Neural progenitor cell (in vitro differentiated cells): ENCODE measurements at regions not wholly inside any gene's neighbourhood (a gene's known extent, or its start where the extent isn't known, plus 50 kb on each side); places are given as distances from the start of the nearest gene placed in this dataset.

Source experiments
- DNase-seq: peaks from one replicate; pipeline ENCODE4 v3.0.0-alpha.2; 2016; ENCODE audit warnings: low spot score
- H2AFZ ChIP-seq: fragments of 200-600 bp; sonication (generic); replicated peaks from 2 replicates; pipeline ENCODE4 v1.6.1; 2016; ENCODE audit warnings: antibody characterized with exemption
- H3F3A ChIP-seq: fragments of 200-600 bp; sonication (generic); 2 replicates; pipeline ENCODE4 v1.6.1; 2016; ENCODE audit warnings: antibody characterized with exemption, low read depth
- H3K27ac ChIP-seq: fragments of 200-600 bp; sonication (generic); 2 replicates; pipeline ENCODE4 v1.5.1; 2016; ENCODE audit warnings: mild to moderate bottlenecking
- H3K27me3 ChIP-seq: fragments of 200-600 bp; sonication (generic); 2 replicates; pipeline ENCODE4 v1.6.1; 2016; ENCODE audit warnings: mild to moderate bottlenecking, moderate library complexity
- H3K36me3 ChIP-seq: fragments of 200-600 bp; sonication (generic); 2 replicates; pipeline ENCODE4 v1.5.1; 2016
- H3K4me1 ChIP-seq: fragments of 200-600 bp; sonication (generic); 2 replicates; pipeline ENCODE4 v1.6.1; 2016; ENCODE audit warnings: mixed run types
- H3K4me2 ChIP-seq: fragments of 200-600 bp; sonication (generic); 2 replicates; pipeline ENCODE4 v1.6.1; 2016
- H3K4me3 ChIP-seq: fragments of 200-600 bp; sonication (generic); 2 replicates; pipeline ENCODE4 v1.5.1; 2016
- H3K79me2 ChIP-seq: fragments of 200-600 bp; sonication (generic); 2 replicates; pipeline ENCODE4 v1.6.1; 2016; ENCODE audit warnings: low read depth
- H3K9ac ChIP-seq: fragments of 200-600 bp; sonication (generic); 2 replicates; pipeline ENCODE4 v1.6.1; 2016
- H3K9me3 ChIP-seq: fragments of 200-600 bp; sonication (generic); 2 replicates; pipeline ENCODE4 v1.5.1; 2016; ENCODE audit warnings: low read depth
- H4K20me1 ChIP-seq: fragments of 200-600 bp; sonication (generic); 2 replicates; pipeline ENCODE4 v1.6.1; 2016; ENCODE audit warnings: low read depth
- H3K27ac Mint-ChIP-seq: 3 replicates; pipeline ENCODE4 v1.8.0; 2021; ENCODE audit warnings: mixed read lengths
- H3K27me3 Mint-ChIP-seq: 2 replicates; pipeline ENCODE4 v1.8.0; 2022; ENCODE audit warnings: low read depth, mild to moderate bottlenecking, inconsistent platforms, moderate library complexity, mixed read lengths; ENCODE audit not compliant: insufficient read depth
- H3K36me3 Mint-ChIP-seq: 3 replicates; pipeline ENCODE4 v1.8.0; 2021; ENCODE audit warnings: mixed read lengths
- H3K4me1 Mint-ChIP-seq: 3 replicates; pipeline ENCODE4 v1.8.0; 2021; ENCODE audit warnings: mixed read lengths
- H3K4me3 Mint-ChIP-seq: 3 replicates; pipeline ENCODE4 v1.8.0; 2021; ENCODE audit warnings: mild to moderate bottlenecking, moderate library complexity, mixed read lengths
- H3K9me3 Mint-ChIP-seq: 3 replicates; pipeline ENCODE4 v1.8.0; 2020; ENCODE audit warnings: mixed read lengths
- EZH2 ChIP-seq: fragments of 200-600 bp; sonication (generic); IDR thresholded peaks from 2 replicates; pipeline ENCODE4 v1.6.1; 2017; ENCODE audit warnings: antibody characterized with exemption, mild to moderate bottlenecking, moderate library complexity
- EZH2phosphoT487 ChIP-seq: fragments of 200-600 bp; sonication (generic); IDR thresholded peaks from 2 replicates; pipeline ENCODE4 v1.6.1; 2017; ENCODE audit warnings: antibody characterized with exemption
- TF ChIP-seq, protein P1 (sequence below): fragments of 200-600 bp; sonication (generic); IDR thresholded peaks from 2 replicates; pipeline ENCODE4 v1.5.1; 2017; ENCODE audit warnings: antibody characterized with exemption, mild to moderate bottlenecking

DNA sequence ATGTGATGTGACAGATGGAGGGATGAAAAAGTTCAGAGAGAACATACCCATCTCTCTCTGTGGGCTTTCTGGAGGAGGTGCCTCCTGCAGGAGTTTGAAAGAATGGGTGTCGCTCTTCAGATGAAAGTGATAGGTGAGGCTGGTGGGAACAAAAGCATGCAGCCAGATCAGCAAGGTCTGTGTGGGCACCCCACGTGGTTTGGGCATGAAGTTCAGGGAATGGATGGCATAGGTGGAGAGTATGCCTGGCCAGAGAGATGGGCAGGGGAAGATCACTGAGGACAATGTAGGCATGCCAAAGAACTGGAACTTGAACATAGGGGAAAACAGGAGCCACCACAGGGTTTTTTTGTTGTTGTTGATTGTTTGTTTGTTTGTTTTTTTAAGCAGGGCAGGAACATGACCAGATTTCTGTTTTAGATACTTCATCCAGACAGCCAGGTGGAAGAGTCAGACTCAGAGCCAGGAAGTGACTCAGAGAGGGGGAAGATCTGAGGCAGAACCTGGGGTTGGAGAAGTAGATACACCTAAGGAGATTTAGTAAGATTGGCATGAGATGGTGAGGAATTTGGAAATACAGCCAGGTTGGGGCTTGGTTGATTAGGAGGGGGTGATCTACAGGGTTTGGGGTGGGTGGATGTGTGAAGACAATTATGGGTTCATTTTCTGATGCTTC, 64.8 kb upstream of the CLSTN2 start:
- TF ChIP-seq EZH2: no peak
- TF ChIP-seq EZH2phosphoT487: no peak
- TF ChIP-seq, protein P1, sequence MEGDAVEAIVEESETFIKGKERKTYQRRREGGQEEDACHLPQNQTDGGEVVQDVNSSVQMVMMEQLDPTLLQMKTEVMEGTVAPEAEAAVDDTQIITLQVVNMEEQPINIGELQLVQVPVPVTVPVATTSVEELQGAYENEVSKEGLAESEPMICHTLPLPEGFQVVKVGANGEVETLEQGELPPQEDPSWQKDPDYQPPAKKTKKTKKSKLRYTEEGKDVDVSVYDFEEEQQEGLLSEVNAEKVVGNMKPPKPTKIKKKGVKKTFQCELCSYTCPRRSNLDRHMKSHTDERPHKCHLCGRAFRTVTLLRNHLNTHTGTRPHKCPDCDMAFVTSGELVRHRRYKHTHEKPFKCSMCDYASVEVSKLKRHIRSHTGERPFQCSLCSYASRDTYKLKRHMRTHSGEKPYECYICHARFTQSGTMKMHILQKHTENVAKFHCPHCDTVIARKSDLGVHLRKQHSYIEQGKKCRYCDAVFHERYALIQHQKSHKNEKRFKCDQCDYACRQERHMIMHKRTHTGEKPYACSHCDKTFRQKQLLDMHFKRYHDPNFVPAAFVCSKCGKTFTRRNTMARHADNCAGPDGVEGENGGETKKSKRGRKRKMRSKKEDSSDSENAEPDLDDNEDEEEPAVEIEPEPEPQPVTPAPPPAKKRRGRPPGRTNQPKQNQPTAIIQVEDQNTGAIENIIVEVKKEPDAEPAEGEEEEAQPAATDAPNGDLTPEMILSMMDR: no peak
- no peak overlapping the region for H3K27ac Mint-ChIP-seq

DNA sequence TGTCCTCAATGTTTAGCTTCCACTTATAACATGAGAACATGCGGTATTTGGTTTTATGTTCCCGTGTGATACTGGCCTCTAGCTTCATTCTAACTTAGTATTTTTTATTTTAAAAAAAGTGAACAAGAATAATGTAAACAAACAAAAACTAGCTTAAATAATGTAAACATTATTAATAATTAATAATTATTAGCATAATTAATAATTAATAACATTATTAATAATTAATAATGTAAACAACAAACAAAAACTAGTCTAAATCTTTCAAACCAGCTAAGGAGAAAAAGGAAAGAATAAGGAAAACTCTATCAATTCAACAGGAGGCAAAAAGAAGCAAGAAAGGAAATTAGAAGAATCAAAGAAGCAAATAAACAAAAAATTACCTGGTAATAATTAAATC, 66.2 kb upstream of the CLSTN2 start:
- H3K9me3 Mint-ChIP-seq: no peaks in the 10 kb centered on the region

More for the DNA sequence above, 64.8 kb upstream of the CLSTN2 start:
- no peaks in the 10 kb centered on the region for H3K4me1 ChIP-seq
- no peak overlapping the region for H2AFZ ChIP-seq
- no peaks in the 10 kb centered on the region for H3K36me3 Mint-ChIP-seq
- no peaks in the 10 kb centered on the region for H3K36me3 ChIP-seq
- no peak overlapping the region for H3K4me2 ChIP-seq
- H3K9me3 ChIP-seq: no peaks in the 10 kb centered on the region
- no peaks in the 10 kb centered on the region for H3K27me3 ChIP-seq
- H3K9ac ChIP-seq: no peak overlapping the region
- H3K9me3 Mint-ChIP-seq: no peaks in the 10 kb centered on the region
- H3K4me1 Mint-ChIP-seq: no peaks in the 10 kb centered on the region
- no peaks in the 10 kb centered on the region for H3F3A ChIP-seq
- no peak overlapping the region for H3K4me3 Mint-ChIP-seq
- no peak overlapping the region for H3K4me3 ChIP-seq
- H3K79me2 ChIP-seq: no peaks in the 10 kb centered on the region
- no peaks in the 10 kb centered on the region for H3K27me3 Mint-ChIP-seq
- no peak overlapping the region for H3K27ac ChIP-seq
- no peak for DNase-seq
- H4K20me1 ChIP-seq: no peaks in the 10 kb centered on the region

DNA sequence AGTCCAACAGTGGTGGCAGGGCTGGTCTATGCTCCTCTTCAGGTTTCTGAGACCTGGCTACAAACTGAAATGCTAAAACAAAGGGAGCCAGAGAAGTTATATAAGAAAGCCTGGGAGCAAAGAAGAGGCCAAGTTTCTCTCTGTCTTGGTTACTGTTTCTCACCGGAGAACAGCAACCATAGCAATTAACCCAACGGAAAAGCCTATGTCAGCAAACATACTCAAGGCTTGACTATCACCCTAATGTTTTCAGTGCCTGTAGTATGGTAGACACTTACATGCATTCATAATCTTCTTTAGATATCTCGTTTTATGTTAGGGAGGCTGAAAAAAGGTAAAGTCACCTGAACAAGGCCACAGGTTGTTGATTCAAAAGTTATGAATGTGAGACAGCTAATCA, 86.3 kb upstream of the CLSTN2 start:
- Mint-ChIP-seq H3K27me3 (no peaks in the 10 kb centered on the region), H3K4me3 (no peak overlapping the region), H3K9me3 (peaks cover 15% of the 10 kb centered on the region), H3K36me3 (no peaks in the 10 kb centered on the region), H3K27ac (no peak overlapping the region), H3K4me1 (peaks cover 12% of the 10 kb centered on the region)
- Histone ChIP-seq H3K36me3 (no peaks in the 10 kb centered on the region), H3K4me2 (no peak overlapping the region), H4K20me1 (no peaks in the 10 kb centered on the region), H2AFZ (no peak overlapping the region), H3K4me1 (no peaks in the 10 kb centered on the region), H3K9ac (no peak overlapping the region), H3K79me2 (no peaks in the 10 kb centered on the region), H3K4me3 (no peak overlapping the region), H3K27me3 (no peaks in the 10 kb centered on the region), H3F3A (no peaks in the 10 kb centered on the region), H3K27ac (no peak overlapping the region), H3K9me3 (peaks cover 6% of the 10 kb centered on the region)
- TF ChIP-seq EZH2phosphoT487: no peak
- TF ChIP-seq EZH2: no peak
- TF ChIP-seq, protein P1: no peak
- no peak for DNase-seq

More for the DNA sequence above, 66.2 kb upstream of the CLSTN2 start:
- H3K4me2 ChIP-seq: no peak overlapping the region
- H3K4me3 ChIP-seq: no peak overlapping the region
- no peaks in the 10 kb centered on the region for H3K4me1 ChIP-seq
- H3K9me3 ChIP-seq: no peaks in the 10 kb centered on the region
- no peaks in the 10 kb centered on the region for H3F3A ChIP-seq
- no peaks in the 10 kb centered on the region for H3K79me2 ChIP-seq
- no peak for DNase-seq
- Mint-ChIP-seq H3K4me1 (no peaks in the 10 kb centered on the region), H3K27ac (no peak overlapping the region), H3K4me3 (no peak overlapping the region), H3K36me3 (no peaks in the 10 kb centered on the region), H3K27me3 (no peaks in the 10 kb centered on the region)
- H3K9ac ChIP-seq: no peak overlapping the region
- H2AFZ ChIP-seq: no peak overlapping the region
- no peaks in the 10 kb centered on the region for H3K36me3 ChIP-seq
- H4K20me1 ChIP-seq: no peaks in the 10 kb centered on the region
- TF ChIP-seq EZH2 (no peak), EZH2phosphoT487 (no peak)
- TF ChIP-seq, protein P1: no peak
- no peak overlapping the region for H3K27ac ChIP-seq
- H3K27me3 ChIP-seq: no peaks in the 10 kb centered on the region
